ENCODE measurements at regions not wholly inside any gene's neighbourhood (a gene's known extent, or its start where the extent isn't known, plus 50 kb on each side); places are given as distances from the start of the nearest gene placed in this dataset.

- TF ChIP-seq GATA2 (IDR thresholded peaks at IDR 0.05; ENCODE audit: low read depth, low read length) (no peak), GATA3 (IDR thresholded peaks at IDR 0.05; ENCODE audit: low read depth, low read length) (no peak)
These were observed 1967.9 kb downstream of the C4orf33 start for GRCh38 chr4:131063878-131064277.

GRCh38 chr4:131081069-131081468 lies 1985.1 kb downstream of the C4orf33 start:
- TF ChIP-seq GATA2 (IDR thresholded peaks at IDR 0.05; ENCODE audit: low read depth, low read length) (no peak), GATA3 (IDR thresholded peaks at IDR 0.05; ENCODE audit: low read depth, low read length) (no peak)

DNA sequence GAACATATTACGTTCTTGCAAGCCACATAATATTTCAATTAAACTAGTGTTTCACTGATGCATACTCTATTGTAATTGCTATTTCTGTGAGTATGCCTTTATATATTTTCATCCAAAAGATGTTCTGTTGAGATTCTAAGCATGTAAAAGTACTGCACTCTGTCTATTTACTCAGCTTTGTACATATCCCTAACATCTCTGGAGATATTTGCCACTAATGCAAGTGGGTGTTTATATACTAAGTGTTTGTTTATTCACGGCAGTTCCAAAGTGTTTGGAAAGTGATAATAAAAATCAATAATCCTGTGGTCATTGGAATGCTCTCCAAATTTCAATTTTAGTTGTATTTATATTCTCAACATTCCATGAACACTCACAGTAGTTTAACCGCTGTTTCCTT lies 1989.0 kb downstream of the C4orf33 start:
- TF ChIP-seq GATA2 (IDR thresholded peaks at IDR 0.05; ENCODE audit: low read depth, low read length): no peak
- TF ChIP-seq GATA3 (IDR thresholded peaks at IDR 0.05; ENCODE audit: low read depth, low read length): no peak

DNA sequence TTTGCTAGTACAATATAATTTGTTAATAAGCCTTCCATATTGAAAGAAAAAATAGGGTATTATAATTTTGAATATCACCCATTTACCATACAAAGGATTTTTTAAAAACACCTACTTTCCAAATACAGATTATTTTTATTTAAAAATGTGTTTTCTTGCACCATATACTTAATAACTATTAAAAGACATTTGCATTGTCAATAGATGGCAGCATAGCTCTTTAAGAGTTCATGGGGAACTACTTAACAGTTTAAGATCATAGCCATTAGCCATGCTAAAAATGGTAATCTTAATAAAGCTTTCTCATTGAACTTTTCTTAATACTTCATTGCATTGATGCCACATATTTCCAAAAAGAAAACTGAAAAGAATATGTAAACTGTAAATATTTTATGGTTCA lies 1995.9 kb downstream of the C4orf33 start:
- TF ChIP-seq GATA3 (IDR thresholded peaks at IDR 0.05; ENCODE audit: low read depth, low read length) (no peak), GATA2 (IDR thresholded peaks at IDR 0.05; ENCODE audit: low read depth, low read length) (no peak)

GRCh38 chr4:131093303-131093702 lies 1997.4 kb downstream of the C4orf33 start:
- no peak for TF ChIP-seq GATA3 (IDR thresholded peaks at IDR 0.05; ENCODE audit: low read depth, low read length)

GRCh38 chr4:131098976-131099375 lies 2003.0 kb downstream of the C4orf33 start:
- TF ChIP-seq GATA2 (IDR thresholded peaks at IDR 0.05; ENCODE audit: low read depth, low read length) (no peak), GATA3 (IDR thresholded peaks at IDR 0.05; ENCODE audit: low read depth, low read length) (no peak)

GRCh38 chr4:131113273-131113672 lies 2017.3 kb downstream of the C4orf33 start:
- no peak for TF ChIP-seq GATA2 (IDR thresholded peaks at IDR 0.05; ENCODE audit: low read depth, low read length)
- TF ChIP-seq GATA3 (IDR thresholded peaks at IDR 0.05; ENCODE audit: low read depth, low read length): no peak

- no peak for TF ChIP-seq GATA3 (IDR thresholded peaks at IDR 0.05; ENCODE audit: low read depth, low read length)
- no peak for TF ChIP-seq GATA2 (IDR thresholded peaks at IDR 0.05; ENCODE audit: low read depth, low read length)
These were observed 2017.8 kb downstream of the C4orf33 start for GRCh38 chr4:131113704-131114103.

DNA sequence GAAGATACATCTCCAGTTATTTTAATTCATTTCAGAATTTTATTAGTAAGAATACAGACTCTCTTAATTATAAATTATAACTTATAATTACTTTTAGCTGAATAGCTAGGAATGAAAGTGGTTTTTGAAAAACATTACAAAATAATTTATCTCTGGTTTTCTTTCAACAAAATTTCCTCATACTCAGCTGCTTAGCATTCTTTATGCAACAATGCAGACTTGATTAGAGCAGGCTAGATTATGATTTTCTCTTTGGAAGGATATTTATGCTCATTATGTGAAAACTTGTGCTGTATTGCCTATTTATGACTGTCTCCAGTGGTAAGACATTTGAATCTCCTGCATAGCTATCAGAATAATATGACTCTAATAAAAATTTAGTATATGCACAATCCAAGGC lies 2023.7 kb downstream of the C4orf33 start:
- TF ChIP-seq GATA2 (IDR thresholded peaks at IDR 0.05; ENCODE audit: low read depth, low read length) (no peak), GATA3 (IDR thresholded peaks at IDR 0.05; ENCODE audit: low read depth, low read length) (no peak)

DNA sequence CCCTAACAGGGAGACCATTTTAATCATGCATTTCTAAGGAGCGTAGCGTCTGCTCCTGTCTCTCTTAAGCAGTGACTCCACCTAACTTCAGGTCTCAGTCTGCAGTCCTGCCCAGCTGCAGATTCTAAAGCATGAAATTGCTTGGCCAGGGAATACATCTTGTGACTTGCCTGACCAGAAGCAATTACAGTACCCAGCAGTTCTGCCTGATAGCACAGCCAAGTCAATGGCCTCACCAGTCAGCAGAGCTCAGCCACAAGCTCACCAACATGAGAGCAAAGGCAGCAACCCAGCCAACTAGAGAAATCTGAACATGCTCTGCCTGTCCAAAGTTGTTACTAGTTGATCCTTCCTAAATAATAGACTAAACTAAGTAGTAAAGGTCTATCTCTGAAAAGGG lies 2011.9 kb upstream of the PCDH10 start:
- no peak for TF ChIP-seq GATA2 (IDR thresholded peaks at IDR 0.05; ENCODE audit: low read depth, low read length)
- no peak for TF ChIP-seq GATA3 (IDR thresholded peaks at IDR 0.05; ENCODE audit: low read depth, low read length)

DNA sequence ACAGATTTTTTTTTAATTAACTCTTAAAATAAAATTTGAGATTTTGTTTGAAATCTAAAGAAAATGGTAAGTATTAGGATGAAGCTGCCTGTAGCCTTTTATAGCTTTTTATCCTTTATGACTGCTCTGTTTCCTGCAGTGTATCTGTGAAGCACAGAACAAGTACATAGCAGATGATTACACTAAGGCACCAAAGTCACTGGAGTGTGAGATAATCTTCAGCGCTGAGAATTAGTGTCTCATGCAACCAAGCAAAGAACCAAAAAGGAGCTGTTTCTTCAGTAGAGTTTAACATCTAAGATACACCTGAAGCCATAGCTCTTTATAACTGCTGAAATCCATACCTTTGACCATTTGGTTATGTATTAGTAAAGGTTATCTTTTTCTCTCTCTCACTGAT lies 1989.8 kb upstream of the PCDH10 start:
- TF ChIP-seq GATA2 (IDR thresholded peaks at IDR 0.05; ENCODE audit: low read depth, low read length) (no peak), GATA3 (IDR thresholded peaks at IDR 0.05; ENCODE audit: low read depth, low read length) (no peak)

- TF ChIP-seq GATA3 (IDR thresholded peaks at IDR 0.05; ENCODE audit: low read depth, low read length) (no peak), GATA2 (IDR thresholded peaks at IDR 0.05; ENCODE audit: low read depth, low read length) (no peak)
These were observed 1956.8 kb upstream of the PCDH10 start for GRCh38 chr4:131192318-131192717.

DNA sequence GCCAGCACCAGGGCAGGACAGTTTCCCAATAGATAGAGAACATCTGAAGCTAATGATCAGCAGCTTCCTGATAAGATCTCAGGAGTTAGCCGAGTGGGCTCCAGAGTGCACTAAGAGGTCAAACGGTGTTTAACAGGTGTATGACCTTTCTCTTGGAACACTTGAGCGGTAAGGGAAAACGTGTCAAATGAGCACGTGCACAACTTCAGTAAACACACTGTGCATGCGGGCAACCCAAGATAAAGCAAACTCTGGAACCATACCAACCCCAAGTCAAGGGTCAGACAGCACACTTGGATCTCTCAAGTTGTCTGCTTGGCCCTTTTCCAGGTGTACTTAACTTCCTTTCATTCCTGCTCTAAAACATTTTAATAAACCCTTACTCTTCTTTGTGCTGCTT lies 1941.5 kb upstream of the PCDH10 start:
- TF ChIP-seq GATA2 (IDR thresholded peaks at IDR 0.05; ENCODE audit: low read depth, low read length) (no peak), GATA3 (IDR thresholded peaks at IDR 0.05; ENCODE audit: low read depth, low read length) (no peak)

GRCh38 chr4:131248314-131248713 lies 1900.8 kb upstream of the PCDH10 start:
- TF ChIP-seq GATA3 (IDR thresholded peaks at IDR 0.05; ENCODE audit: low read depth, low read length) (no peak), GATA2 (IDR thresholded peaks at IDR 0.05; ENCODE audit: low read depth, low read length) (no peak)

GRCh38 chr4:131251321-131251720 lies 1897.8 kb upstream of the PCDH10 start:
- TF ChIP-seq GATA2 (IDR thresholded peaks at IDR 0.05; ENCODE audit: low read depth, low read length): no peak
- TF ChIP-seq GATA3 (IDR thresholded peaks at IDR 0.05; ENCODE audit: low read depth, low read length): no peak

DNA sequence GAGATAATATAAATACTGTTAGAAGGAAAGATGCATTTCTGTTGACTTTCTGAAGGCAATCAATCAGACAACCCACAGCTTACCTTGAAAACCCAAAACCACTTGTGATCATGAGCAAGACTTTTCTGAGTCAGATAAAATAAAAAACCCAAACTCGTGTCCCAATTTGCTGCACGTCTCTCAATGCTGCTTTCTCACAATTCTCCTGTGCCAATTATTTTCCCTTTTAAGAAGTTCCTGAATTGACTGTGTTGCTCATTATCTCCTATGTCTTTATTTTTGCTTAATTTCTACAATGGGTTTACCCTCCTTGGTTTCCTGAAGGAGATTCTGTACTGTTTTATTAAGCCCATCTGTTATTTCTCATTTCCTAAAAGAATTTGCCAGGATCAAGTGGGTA lies 1891.9 kb upstream of the PCDH10 start:
- TF ChIP-seq GATA3 (IDR thresholded peaks at IDR 0.05; ENCODE audit: low read depth, low read length) (no peak), GATA2 (IDR thresholded peaks at IDR 0.05; ENCODE audit: low read depth, low read length) (no peak)
